ACHN (cell line): ENCODE measurements at regions not wholly inside any gene's neighbourhood (a gene's known extent, or its start where the extent isn't known, plus 50 kb on each side); places are given as distances from the start of the nearest gene placed in this dataset.
"Not testable (repeated sequence)": the region's sequence is repeated elsewhere in the genome, so short reads cannot be mapped to it uniquely, and the experiment has no call there.

Experiments used
- DNase-seq: peaks from one replicate; pipeline ENCODE4 v3.0.0-alpha.2; 2015
- in situ Hi-C: cut with HindIII; loops from 2 replicates; pipeline ENCODE4 v1.10.0; 2017; ENCODE audit warnings: low sequenced_read_pairs, low pct_ligation_motif_present, low pct_unique_long_range_greater_than_20kb

DNA sequence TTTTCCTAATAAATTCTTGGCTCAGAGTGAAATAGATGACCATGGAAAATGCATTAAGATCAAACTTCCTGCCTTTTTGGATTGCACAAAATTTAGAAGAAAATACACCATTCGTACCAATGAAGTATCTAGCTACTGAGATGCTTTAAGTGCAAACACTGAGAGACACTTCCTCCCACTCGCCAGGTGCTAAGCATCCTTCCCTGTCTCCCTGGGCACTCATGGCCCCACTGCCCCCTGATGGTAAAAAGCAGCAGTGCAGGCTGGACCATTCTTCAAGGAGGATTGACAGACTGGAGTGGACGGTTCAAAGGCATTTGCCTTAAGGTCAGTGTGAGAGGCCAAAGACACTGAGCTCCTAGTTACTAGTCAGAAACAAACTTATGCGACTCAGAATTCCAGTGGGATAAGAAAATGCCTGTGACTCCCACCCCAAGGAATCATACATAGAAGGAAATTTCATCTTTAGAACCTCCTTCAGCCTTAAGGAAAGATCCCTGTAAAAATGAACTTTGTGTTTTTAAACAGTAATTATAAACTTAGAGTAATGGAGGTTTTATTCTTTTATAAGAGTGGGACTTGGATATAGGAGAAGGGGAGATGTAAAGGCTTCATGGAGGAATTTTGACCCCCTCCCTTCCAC lies 86.0 kb upstream of the SLC30A5 start:
- in situ Hi-C loops, result no loop called here
- peak; percentile 55 for DNase-seq

- in situ Hi-C loops, result no loop called here
- no peak for DNase-seq
These were observed 83.3 kb upstream of the SLC30A5 start for GRCh38 chr5:69010476-69010875.

DNA sequence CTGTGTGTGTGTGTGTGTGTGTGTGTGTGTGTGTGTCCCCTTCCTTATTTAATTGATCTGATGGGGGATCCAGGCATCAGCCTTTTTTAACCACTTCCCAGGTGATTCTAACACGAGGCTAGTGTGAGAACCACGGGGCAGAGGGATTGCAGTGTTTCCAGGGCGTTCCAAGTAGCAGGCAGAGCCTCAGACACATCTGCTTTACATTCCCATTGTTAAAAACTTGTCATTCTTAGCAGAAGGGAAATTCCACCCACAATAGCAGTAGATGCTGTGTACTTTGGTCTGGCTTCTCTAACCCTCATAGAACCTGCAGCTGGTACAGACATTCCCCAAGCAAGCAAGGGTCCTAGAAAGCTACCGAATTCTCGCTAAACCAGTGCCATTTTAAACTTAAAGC lies 81.9 kb upstream of the SLC30A5 start:
- in situ Hi-C loops, result no loop called here
- DNase-seq, result no peak

GRCh38 chr5:69013481-69013880 lies 80.3 kb upstream of the SLC30A5 start:
- in situ Hi-C loops, result no loop called here

GRCh38 chr5:69014007-69014406 lies 79.8 kb upstream of the SLC30A5 start:
- DNase-seq, in situ Hi-C loops: not testable (repeated sequence)

More at GRCh38 chr5:69013481-69013880, 80.3 kb upstream of the SLC30A5 start:
- no peak for DNase-seq

GRCh38 chr5:69019668-69020375 lies 74.0 kb upstream of the SLC30A5 start:
- DNase-seq, result no peak
- in situ Hi-C loops, result no loop called here

GRCh38 chr5:69024241-69024651 lies 69.6 kb upstream of the SLC30A5 start:
- peak; percentile 52 for DNase-seq
- in situ Hi-C loops, result no loop called here

DNA sequence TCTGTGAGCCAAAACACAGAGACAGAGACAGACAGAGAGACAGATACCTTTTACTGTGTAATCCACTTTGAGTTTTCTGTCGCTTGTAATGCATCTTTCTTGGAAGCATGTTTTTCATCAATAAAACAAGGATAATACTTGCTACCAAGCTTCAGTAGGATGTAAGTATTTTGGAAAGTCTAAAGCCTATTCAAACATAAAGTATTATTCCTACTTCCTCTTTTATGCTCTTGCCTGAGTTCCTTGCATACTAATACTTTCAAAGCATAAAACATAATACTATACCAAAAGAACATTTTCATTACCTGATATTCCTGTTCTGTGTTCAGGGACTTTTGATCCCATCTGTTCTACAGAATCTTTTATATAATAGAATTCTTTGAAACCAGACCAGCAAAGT lies 64.5 kb upstream of the SLC30A5 start:
- no peak for DNase-seq
- in situ Hi-C loops, result no loop called here

DNA sequence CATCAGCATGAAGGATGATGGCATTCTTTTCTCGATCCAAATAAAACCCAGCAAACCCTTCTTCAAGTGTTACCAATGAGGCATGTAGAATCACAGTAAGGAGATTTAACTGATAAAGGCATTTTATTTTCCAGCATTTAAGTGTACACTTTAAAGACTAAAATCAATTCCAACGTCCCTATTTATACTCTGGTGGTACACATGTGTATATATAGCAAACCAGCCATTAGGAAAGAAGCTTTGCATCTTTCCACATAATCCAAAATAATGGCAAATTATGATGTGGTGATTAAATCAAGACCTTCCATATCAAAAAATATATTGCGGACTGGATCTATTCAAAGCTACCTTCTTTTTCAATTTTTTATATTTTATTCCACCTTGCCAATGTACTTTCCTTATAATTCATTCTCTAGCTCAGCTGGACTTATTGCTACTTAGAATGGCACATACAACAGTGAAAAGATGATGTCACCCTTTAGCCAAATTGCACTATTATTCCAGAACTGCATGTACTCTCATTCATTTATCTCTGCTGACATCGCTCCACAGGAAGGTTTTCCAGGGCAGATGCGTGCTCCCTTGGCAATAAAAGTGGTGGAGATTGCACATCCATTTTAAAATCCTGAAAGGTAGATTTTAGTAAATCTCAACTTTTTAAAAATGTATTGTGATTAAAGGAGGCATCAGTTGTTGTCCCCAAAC lies 63.3 kb upstream of the SLC30A5 start:
- no peak for DNase-seq
- in situ Hi-C loops, result no loop called here

- no peak for DNase-seq
- in situ Hi-C loops, result no loop called here
These were observed 61.8 kb upstream of the SLC30A5 start for GRCh38 chr5:69032009-69032408.

GRCh38 chr5:69033690-69034089 lies 60.1 kb upstream of the SLC30A5 start:
- no peak for DNase-seq
- in situ Hi-C loops, result no loop called here

DNA sequence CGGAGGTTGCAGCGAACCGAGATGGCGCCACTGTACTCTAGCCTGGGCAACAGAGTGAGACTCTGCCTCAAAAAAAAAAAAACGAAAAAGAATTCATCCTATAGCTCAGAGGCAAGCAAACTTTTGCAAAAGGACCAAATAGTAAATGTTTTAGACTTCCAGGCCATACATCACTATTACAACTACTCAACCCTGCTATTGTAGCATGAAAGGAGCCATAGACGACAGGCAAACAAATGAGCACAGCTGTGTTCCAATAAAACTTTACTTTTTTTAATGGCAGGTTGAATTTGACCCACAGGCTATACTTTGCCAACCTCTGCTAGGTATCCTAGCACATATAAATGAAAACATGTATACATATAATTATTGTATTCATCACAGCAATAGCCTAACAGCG lies 58.9 kb upstream of the SLC30A5 start:
- in situ Hi-C loops, result no loop called here
- no peak for DNase-seq

DNA sequence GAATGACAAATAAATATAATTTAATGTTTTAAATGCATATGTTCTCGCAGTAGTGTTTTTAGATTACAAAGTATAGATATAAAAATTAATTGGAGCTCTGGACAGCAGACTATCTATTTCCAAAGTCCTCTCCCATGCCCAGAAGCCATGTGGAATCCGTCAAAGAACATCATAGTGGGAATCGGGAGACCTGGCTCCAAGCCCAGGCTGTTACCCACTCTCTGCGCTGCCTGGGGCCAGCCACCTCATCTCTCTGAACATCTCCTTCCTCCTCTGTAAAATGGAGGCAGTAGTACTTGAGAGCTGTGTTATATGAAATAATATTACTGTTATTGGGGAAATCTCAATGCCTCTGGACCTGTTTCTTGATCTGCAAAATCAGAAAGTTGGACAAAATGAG lies 58.1 kb upstream of the SLC30A5 start:
- no peak for DNase-seq
- in situ Hi-C loops, result no loop called here

DNA sequence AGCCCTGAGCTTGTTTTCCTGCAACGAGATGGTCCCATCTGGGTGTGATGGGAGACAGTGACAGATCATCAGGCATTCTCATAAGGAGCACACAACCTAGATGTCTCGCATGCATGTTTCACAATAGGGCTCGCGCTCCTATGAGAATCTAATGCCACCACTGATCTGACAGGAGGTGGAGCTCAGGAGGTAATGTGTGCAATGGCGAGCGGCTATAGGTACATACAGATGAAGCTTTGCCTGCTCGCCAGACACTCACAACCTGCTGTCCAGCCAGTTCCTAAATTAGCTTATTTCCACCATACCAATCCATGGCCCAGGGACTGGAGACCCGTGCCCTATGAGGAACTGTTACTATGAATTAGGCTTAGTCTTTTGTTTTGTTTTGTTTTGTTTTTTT lies 55.3 kb upstream of the SLC30A5 start:
- in situ Hi-C loops, result no loop called here

GRCh38 chr5:69039829-69040228 lies 54.0 kb upstream of the SLC30A5 start:
- in situ Hi-C loops, result no loop called here
- DNase-seq, result no peak

More for the DNA sequence above, 55.3 kb upstream of the SLC30A5 start:
- no peak for DNase-seq

DNA sequence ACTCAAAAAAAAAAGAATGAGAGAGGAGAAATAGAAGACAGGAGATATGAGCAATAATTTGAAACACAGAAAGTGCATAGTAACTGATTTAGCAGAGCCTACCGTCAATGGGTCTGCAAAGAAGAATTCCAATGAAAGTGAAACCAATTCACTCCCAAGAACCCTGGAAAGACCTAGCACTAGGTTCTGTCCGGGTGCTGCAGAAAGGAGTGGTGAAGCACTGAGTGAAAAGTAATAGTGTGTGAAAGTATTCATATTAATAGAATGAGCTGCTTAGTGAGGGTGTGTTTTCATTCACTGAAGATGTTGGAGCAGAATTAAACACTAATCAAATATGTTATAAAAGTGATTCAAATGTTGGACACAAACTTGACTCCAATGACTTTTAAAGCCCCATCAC lies 51.3 kb upstream of the SLC30A5 start:
- in situ Hi-C loops, result no loop called here
- peak; percentile 2 for DNase-seq

DNA sequence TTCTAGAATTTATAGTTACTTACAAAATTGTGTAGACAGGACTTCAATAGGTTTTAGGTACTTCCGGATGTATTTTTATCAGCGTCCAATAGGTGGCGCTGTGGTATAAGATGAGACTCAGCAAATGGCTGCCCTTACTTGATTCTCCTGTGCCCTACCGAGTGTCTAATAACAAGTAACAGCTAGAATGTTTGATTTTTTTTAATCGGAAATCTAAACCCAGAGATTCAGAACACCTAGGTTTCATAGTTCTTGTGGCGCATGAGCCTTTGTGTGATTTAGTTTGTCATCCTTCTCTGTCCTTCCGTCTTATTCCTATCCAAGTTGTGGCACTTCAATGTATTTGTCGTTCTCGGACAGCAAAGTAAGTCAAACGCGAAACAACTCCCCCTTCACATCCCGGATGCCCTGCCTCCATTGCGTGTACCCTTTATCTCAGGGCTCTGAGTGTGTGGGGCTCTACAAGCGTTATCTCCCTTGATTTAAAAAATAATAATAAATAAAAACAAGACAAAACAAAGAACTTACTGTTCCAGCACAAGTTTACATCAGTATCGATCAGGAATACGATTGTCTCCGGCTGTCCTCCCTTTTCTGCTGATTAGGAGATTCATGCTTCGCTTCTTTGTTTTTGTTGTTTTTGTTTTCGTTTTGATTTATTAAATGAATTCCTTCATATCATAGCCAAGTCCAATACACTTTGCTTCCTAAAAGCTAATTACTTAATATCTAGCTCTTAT lies 50.7 kb upstream of the SLC30A5 start:
- DNase-seq, result peak; percentile 80
- in situ Hi-C loops, result no loop called here

DNA sequence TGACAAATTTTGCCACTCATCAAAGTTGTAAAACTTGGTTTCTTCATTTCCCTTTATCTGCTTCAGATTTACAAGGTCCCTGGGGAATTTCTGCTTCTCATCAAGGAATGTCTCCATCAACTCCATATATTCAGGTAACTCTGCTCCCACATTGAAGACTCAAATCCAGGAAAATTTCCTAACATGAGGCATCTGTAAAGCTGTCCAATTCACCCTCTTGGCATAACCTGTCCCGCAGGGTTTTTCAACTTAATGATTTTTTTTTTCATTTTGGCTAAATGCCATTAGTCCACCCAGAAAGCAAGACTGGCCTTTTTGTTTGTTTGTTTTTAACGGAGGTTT lies 50.2 kb upstream of the SLC30A5 start:
- in situ Hi-C loops, result no loop called here
- DNase-seq, result no peak
